GM21367 (cell line): ENCODE measurements at regions not wholly inside any gene's neighbourhood (a gene's known extent, or its start where the extent isn't known, plus 50 kb on each side); places are given as distances from the start of the nearest gene placed in this dataset.

Source experiments
- ATAC-seq: cut with Tn5 transposase; IDR thresholded peaks from one replicate; pipeline ENCODE4 v1.9.1; 2021; ENCODE audit not compliant: unreplicated experiment

- no peak for ATAC-seq
Observed at GRCh38 chr6:164262348-164262747, 847.8 kb downstream of the QKI start.

GRCh38 chr6:164258421-164258820 lies 843.9 kb downstream of the QKI start:
- ATAC-seq: no peak

- ATAC-seq: no peak
Observed at GRCh38 chr6:164252948-164253347, 838.4 kb downstream of the QKI start.

- no peak for ATAC-seq
Observed at GRCh38 chr6:164252291-164252690, 837.8 kb downstream of the QKI start.

GRCh38 chr6:164247106-164247505 lies 832.6 kb downstream of the QKI start:
- no peak for ATAC-seq

GRCh38 chr6:164246082-164246481 lies 831.6 kb downstream of the QKI start:
- no peak for ATAC-seq

GRCh38 chr6:164243949-164244348 lies 829.4 kb downstream of the QKI start:
- ATAC-seq: no peak

- no peak for ATAC-seq
Observed at GRCh38 chr6:164243012-164243610, 828.6 kb downstream of the QKI start.

- ATAC-seq: no peak
Observed at GRCh38 chr6:164230804-164231203, 816.3 kb downstream of the QKI start.

GRCh38 chr6:164230259-164230658 lies 815.7 kb downstream of the QKI start:
- ATAC-seq: no peak

GRCh38 chr6:164229716-164230115 lies 815.2 kb downstream of the QKI start:
- no peak for ATAC-seq

GRCh38 chr6:164227952-164228522 lies 813.5 kb downstream of the QKI start:
- no peak for ATAC-seq

GRCh38 chr6:164216839-164217238 lies 802.3 kb downstream of the QKI start:
- no peak for ATAC-seq

- no peak for ATAC-seq
Observed at GRCh38 chr6:164216368-164216767, 801.9 kb downstream of the QKI start.

GRCh38 chr6:164214066-164214465 lies 799.5 kb downstream of the QKI start:
- ATAC-seq: no peak

- no peak for ATAC-seq
Observed at GRCh38 chr6:164211254-164211653, 796.7 kb downstream of the QKI start.

GRCh38 chr6:164210783-164211182 lies 796.3 kb downstream of the QKI start:
- no peak for ATAC-seq

- no peak for ATAC-seq
Observed at GRCh38 chr6:164210323-164210722, 795.8 kb downstream of the QKI start.

GRCh38 chr6:164208371-164208770 lies 793.9 kb downstream of the QKI start:
- ATAC-seq: no peak

GRCh38 chr6:164206807-164207423 lies 792.4 kb downstream of the QKI start:
- no peak for ATAC-seq

GRCh38 chr6:164200071-164200470 lies 785.6 kb downstream of the QKI start:
- no peak for ATAC-seq

GRCh38 chr6:164195942-164196281 lies 781.4 kb downstream of the QKI start:
- no peak for ATAC-seq
